Fibroblast of villous mesenchyme (primary cell): ENCODE measurements at regions not wholly inside any gene's neighbourhood (a gene's known extent, or its start where the extent isn't known, plus 50 kb on each side); places are given as distances from the start of the nearest gene placed in this dataset.

Experiments used
- DNase-seq: peaks from one replicate; pipeline ENCODE4 v3.0.0-alpha.2; 2010; ENCODE audit warnings: low read depth
- H3K4me3 ChIP-seq: 2 replicates; pipeline ENCODE4 v1.5.1; 2011; ENCODE audit warnings: low read depth, mild to moderate bottlenecking, low read length
- CTCF ChIP-seq: IDR thresholded peaks from 2 replicates; pipeline ENCODE4 v1.5.1; 2012; ENCODE audit warnings: low read depth, mild to moderate bottlenecking, low read length; ENCODE audit not compliant: insufficient read depth

- no peak overlapping the region for H3K4me3 ChIP-seq
- TF ChIP-seq CTCF = no peak
- no peak for DNase-seq
Observed at GRCh38 chr2:204042401-204042800, 105.8 kb downstream of the ICOS start.

GRCh38 chr2:204046145-204046544 lies 109.6 kb downstream of the ICOS start:
- H3K4me3 ChIP-seq = no peak overlapping the region
- TF ChIP-seq CTCF = no peak
- DNase-seq = no peak

- DNase-seq = no peak
- TF ChIP-seq CTCF = no peak
- H3K4me3 ChIP-seq = no peak overlapping the region
Observed at GRCh38 chr2:204049635-204050034, 113.1 kb downstream of the ICOS start.

GRCh38 chr2:204050681-204051080 lies 114.1 kb downstream of the ICOS start:
- no peak overlapping the region for H3K4me3 ChIP-seq
- DNase-seq = no peak
- no peak for TF ChIP-seq CTCF

DNA sequence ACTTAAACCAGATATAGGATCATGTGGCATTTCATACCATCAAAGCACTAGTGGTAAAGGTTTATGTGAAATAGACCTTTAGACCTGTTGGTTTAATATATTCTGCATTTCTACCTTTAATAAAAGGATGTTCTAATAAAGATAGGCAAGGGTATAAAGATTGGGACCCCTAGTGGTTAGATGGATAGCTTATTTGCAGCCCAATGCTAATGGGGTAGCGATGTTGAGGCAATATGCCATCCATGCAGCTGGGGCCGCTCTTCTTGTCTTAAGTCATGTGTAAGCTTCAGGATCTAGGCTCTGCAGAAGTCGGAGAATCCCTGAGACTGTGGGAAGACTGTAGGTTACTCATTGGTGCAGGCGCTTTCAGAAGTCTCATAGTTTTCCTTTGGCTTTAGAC lies 114.9 kb downstream of the ICOS start:
- no peak overlapping the region for H3K4me3 ChIP-seq
- TF ChIP-seq CTCF = no peak
- DNase-seq = no peak

DNA sequence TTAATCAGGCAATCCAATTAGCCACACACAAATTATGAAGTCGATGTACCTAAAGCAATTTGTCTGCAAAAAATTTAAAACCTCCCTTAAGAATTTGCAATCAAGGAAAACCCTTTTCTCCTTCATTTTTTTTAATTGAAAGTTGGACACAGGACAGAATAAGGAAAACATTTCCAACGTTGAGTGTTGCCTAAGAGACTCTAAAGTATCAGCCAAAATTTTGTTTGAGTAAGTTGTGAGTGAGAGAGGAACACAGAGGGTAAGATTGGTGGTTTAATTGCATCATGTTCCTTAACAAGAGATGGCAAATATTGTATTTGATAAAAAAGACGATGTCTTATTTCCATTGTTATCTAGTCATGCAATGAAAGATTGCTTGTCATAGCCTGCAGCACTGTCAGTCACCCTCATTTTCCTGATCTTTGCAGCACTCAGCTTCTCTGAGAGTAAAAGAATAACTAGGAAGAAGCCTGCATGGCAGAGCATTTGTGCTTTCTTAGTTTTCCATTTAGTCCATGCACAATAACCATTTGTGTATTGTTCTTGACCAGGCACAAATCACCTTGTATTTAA lies 115.5 kb downstream of the ICOS start:
- TF ChIP-seq CTCF = no peak
- no peak overlapping the region for H3K4me3 ChIP-seq
- DNase-seq = no peak

- no peak for DNase-seq
- no peak for TF ChIP-seq CTCF
- H3K4me3 ChIP-seq = no peak overlapping the region
Observed at GRCh38 chr2:204059016-204059415, 122.5 kb downstream of the ICOS start.
